Hematopoietic multipotent progenitor cell (in vitro differentiated cells): ENCODE measurements at regions not wholly inside any gene's neighbourhood (a gene's known extent, or its start where the extent isn't known, plus 50 kb on each side); places are given as distances from the start of the nearest gene placed in this dataset.
A peak's percentile ranks its signal among the peaks of the same experiment; 100 is the strongest.
"Not testable (repeated sequence)": the region's sequence is repeated elsewhere in the genome, so short reads cannot be mapped to it uniquely, and the experiment has no call there.

Experiments
- DNase-seq, 3 donors: peaks; one replicate each; pipeline ENCODE4 v3.0.0-alpha.2; 2011 to 2015; ENCODE audit warnings: low read depth in 2 of 3, low spot score in 2 of 3

DNA sequence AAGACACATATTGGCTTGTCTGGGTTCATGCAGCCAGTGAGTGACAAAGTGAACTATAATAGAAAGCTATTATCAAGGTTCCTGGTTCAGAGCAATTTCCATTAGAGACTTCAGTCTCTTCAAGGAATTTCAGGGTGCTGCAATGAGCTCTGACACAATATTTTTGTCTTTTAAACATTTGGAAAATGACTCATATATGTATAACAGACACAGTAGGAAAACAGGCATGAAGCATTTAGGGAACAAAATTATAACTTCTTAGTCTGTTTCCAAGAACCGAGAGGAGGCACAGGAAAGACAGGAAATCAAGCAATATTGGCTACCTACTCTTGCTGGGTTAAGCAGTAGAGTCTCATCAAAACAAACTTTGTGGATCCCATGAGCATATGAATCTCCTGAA, 170.4 kb downstream of the PTPRC start:
- DNase-seq, result no peak

DNA sequence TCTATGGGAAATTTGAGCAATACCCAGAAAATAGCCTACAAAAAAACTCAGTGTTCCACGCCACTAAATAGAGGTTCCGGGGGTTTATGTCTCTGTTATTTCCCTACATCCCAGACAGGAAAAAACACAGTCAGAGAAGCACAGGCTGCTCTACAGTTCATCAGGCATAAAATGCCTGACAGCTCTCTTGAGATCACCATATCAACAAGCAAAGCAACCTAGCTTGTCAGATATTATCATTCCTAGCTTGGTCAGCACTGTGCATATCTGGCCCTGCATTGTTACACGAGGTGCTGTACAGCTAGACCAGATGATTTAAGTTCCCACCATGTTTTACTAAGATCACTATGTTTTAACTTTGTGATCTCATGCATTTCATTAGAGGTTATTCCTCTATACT, 172.6 kb downstream of the PTPRC start:
- no peak for DNase-seq

DNA sequence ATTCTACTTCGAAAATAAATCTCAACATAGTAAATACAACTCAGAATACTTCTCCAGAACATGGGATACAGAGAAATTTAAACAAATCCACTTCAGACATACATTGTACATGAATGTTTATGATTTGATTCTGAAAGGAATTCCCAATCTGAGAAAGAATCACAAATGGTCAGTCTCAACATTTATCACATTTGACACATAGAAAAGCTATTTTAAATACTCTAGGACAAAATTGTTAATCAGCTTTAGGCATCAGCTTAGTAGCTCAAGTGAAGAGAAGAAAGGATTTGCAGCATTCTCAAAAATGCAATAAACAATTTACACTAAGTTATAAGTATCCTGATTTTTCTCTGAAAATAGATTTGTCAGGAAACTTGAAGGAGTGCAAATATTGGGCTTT, 184.8 kb downstream of the PTPRC start:
- no peak for DNase-seq

- DNase-seq, result no peak
These were observed 186.4 kb downstream of the PTPRC start for GRCh38 chr1:198825254-198825653.

DNA sequence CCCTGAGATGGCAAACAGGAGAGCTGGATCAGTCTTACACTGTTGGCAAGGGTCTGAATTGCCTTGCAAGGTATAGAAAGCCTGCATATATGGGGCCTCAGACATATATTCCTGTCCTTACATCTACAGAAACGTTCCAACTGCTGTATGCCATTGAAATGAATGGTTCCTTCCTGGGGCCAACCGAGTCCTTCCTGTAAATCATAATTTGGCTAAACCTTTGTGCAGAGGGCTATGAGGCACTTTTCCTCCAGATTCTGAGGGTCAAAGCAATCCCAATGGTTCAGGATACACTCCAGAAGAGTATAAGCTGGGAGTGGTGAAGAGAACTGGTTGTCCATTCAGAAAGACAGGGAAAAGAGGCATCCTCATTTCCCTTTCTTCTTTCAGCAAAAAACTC, 190.5 kb downstream of the PTPRC start:
- DNase-seq, result no peak

- DNase-seq, result no peak
These were observed 191.1 kb downstream of the PTPRC start for GRCh38 chr1:198829944-198830343.

- DNase-seq, result no peak
These were observed 191.6 kb downstream of the PTPRC start for GRCh38 chr1:198830412-198830811.

DNA sequence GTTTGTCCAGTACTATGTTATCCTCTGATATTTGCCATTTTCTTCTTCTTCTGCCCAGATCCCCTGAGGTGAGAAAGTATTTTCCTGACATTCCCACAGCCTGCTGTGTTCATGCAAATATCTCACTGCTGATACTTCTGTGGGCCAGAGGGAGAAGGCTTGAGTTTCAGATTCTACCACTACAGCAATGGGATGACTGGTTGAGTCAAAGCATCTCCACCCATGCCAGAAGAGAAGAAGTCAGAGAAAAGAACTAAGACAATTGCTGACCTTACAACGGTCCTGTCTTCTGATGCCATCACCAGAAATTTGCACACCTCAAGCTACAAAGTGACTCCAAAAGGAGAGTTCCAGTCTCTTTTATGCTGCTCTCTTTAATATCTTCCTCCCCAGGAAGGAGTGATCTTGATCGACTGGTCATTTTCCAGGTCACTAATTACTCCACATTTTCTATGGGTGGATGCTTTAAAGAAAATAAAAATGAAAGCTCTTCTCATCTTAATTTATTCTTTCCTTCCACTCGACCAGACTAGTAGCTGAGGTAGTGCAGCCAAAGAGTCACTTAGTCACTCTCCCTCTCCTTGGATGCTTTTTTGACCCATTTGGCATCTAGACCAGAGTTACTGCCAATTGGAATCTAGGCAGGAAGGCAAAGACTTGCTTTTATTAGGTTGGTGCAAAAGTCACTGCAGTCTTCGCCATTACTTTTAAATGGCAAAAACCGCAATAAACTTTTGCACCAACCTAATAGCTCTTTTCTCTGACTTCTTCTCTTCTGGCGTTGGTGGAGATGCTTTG, 195.1 kb downstream of the PTPRC start:
- no peak for DNase-seq

DNA sequence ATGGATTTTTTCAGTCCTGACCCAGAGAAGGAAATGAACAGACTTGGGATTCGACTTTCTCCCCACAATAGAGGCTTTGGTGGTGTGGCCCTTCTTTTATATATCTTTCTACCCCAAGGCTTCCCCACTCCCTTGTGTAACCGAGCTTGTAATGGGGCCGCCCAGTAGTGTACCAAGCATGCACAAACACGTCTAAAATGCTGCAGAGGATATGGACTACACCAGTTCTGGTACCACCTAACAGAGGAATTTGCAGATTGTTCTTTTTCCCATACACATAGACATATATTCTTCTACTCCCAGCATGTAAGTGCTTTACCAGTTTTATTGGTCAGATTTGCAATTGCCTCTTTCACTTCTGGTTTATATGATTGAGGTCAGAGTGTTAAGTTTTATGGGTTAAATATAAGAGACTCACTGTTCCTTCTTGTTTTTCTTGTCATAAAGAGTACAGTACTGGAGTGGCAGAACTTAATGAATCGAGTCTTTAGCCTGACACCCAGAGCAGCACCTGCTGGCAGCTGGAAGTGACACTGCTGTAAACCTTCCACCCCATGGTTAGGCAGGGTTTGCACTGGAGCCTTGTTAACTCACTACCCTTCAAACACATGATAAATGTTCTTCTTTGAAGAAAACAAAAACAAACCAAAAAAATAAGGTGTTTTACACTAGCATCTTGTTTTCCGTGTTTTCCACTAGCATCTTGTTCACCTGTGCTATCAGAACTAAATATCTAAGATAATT, 198.6 kb downstream of the PTPRC start:
- peak in 1 of 3 donors; percentile 30 for DNase-seq

- no peak for DNase-seq
These were observed 199.1 kb downstream of the PTPRC start for GRCh38 chr1:198838022-198838342.

- no peak for DNase-seq
These were observed 202.6 kb downstream of the PTPRC start for GRCh38 chr1:198841477-198841876.

GRCh38 chr1:198842686-198843085, 203.8 kb downstream of the PTPRC start:
- no peak for DNase-seq

GRCh38 chr1:198845271-198845670, 206.4 kb downstream of the PTPRC start:
- DNase-seq, result no peak

DNA sequence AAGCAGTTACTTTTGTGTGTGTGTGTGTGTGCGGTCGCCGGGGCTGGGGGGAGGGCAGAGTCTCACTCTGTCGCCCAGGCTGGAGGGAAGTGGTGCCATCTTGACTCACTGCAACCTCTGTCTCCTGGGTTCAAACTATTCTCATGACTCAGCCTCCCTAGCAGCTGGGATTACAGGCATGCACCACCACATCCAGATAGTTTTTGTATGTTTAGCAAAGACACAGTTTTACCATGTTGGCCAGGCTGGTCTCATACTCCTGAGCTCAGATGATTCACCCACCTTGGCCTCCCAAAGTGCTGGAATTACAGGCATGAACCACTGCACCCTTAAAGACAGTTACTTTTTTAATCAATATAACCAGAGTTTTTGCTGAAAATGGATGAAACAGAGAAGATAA, 207.0 kb downstream of the PTPRC start:
- DNase-seq, result no peak

DNA sequence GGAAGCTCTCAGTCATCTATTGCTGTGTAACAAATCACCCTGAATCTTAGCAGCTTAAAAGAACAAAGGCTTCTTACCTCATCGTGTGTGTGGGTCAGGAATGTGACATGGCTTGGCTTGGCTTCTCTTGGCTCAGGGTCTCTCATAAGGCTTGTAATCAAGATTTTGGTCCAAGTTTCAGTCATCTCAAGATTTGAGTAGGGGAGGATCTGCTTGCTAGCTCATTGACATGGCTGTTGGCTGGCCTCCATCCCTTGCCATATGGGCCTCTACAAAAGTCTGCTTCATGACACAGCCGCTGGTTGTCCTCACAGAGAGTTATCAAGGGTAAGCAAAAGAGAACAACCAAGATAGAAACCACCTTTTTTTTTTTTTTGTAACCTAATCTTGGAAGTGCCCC, 207.7 kb downstream of the PTPRC start:
- DNase-seq, result no peak

- no peak for DNase-seq
These were observed 209.4 kb downstream of the PTPRC start for GRCh38 chr1:198848206-198848605.

GRCh38 chr1:198848649-198849048, 209.8 kb downstream of the PTPRC start:
- no peak for DNase-seq

- DNase-seq, result no peak
These were observed 210.3 kb downstream of the PTPRC start for GRCh38 chr1:198849093-198849492.

DNA sequence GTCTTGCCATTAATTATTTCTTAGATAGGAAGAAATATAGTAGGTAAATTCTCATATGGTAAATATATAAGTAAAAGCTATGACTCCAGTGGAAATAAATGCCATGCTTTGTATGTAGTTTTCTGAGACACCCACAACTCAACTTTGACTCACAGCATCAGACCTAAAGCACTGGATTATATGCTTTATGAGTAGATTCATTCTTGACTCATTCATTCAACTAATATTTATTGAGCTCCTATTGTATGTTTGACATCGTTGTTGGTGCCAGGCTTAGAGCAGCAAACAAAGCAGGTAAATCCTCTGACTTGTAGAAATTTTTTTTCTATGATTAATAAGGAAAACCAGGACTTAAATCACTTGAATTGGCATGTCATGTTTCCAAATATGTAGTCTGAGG, 211.4 kb downstream of the PTPRC start:
- DNase-seq, result no peak

GRCh38 chr1:198850966-198851365, 212.1 kb downstream of the PTPRC start:
- DNase-seq, result not testable (repeated sequence)

DNA sequence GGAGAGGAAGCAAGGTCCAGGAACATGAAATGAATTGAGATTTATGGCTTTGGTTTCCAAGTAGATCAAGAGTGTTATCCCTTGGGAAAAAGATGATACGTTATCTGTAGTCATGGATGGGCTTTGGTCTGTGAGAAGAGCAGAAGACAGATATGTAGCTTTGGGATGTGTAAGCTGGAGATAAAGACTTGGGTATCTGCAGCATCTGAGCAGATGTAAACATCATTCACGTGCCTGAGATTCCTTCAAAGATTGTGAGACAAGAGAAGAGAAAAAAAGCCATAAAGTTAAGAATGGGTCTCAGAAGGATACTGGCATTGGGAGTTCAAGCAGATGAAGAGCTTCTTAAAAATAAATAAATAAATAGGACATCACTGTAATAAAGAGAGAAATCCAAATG, 217.8 kb downstream of the PTPRC start:
- no peak for DNase-seq

DNA sequence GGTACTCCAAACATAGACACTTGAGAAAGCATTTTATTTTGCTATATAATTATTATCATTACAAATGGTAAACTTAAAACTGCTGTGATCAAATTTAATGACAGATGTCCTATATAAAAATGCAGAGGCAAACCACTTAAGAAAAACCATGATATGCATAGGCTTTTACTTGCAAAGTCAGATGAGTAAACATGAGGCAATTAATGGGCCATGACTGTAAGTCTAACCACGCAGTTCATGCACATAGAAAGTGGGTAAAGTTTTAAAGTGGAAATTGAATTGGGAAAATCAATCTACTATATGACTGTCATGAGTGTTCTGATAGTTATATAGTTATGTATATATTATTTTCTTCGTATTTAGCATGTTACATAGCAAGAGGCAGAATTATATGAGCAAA, 219.2 kb downstream of the PTPRC start:
- no peak for DNase-seq
